22Rv1 (cell line): ENCODE measurements at regions not wholly inside any gene's neighbourhood (a gene's known extent, or its start where the extent isn't known, plus 50 kb on each side); places are given as distances from the start of the nearest gene placed in this dataset.

ENCODE experiments used
- ZFX ChIP-seq: fragments of 450-650 bp; IDR thresholded peaks from 2 replicates; pipeline ENCODE4 v1.6.1; 2017; ENCODE audit warnings: antibody characterized with exemption, borderline replicate concordance
- TF ChIP-seq, protein P1 (sequence below): fragments of 450-650 bp; IDR thresholded peaks from 2 replicates; pipeline ENCODE4 v1.5.1; 2017; ENCODE audit warnings: mild to moderate bottlenecking

DNA sequence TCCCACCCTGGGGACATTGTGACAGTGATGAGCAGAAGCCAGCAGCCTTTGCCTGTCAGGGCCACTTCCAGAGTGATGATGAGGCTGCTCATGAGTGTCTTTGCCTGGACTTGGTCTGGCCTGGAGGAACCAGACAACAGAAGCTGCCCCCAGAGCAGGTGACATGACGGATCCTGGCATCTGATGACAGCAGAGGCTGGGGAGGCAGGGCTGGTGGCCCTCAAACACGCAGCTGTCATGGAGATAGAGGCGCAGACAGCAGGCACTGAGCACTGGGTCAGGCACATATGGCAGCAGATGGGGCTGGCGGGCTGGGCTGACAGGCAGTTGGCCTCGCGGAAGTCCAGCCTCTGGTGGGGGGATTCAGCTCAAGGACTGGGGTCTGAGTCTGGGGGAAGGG lies 66.4 kb upstream of the STUM start:
- TF ChIP-seq, protein P1, sequence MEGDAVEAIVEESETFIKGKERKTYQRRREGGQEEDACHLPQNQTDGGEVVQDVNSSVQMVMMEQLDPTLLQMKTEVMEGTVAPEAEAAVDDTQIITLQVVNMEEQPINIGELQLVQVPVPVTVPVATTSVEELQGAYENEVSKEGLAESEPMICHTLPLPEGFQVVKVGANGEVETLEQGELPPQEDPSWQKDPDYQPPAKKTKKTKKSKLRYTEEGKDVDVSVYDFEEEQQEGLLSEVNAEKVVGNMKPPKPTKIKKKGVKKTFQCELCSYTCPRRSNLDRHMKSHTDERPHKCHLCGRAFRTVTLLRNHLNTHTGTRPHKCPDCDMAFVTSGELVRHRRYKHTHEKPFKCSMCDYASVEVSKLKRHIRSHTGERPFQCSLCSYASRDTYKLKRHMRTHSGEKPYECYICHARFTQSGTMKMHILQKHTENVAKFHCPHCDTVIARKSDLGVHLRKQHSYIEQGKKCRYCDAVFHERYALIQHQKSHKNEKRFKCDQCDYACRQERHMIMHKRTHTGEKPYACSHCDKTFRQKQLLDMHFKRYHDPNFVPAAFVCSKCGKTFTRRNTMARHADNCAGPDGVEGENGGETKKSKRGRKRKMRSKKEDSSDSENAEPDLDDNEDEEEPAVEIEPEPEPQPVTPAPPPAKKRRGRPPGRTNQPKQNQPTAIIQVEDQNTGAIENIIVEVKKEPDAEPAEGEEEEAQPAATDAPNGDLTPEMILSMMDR, result no peak
- no peak for TF ChIP-seq ZFX
